ENCODE measurements at regions not wholly inside any gene's neighbourhood (a gene's known extent, or its start where the extent isn't known, plus 50 kb on each side); places are given as distances from the start of the nearest gene placed in this dataset.

DNA sequence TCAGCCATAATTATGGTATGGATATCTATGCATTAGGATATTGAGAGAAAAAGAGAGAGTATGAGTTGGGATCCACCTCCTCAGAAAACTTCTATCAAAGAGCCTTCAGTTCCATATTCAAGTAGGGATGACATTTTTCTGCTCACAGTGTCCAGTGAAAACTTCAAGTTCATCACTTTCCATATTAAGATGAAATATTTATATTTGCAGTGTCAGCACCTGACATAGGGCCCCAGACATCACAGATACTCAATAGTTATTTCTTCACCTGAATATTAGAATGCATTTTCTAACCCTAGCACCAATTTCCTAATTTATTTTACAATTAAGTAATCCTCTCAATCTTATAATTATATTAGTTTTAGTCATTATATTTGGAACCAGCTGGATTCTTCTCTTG lies 318.0 kb upstream of the MGAT4C start:
- H4K20me1 ChIP-seq (replicated peaks; ENCODE audit: control insufficient read depth, extremely low read depth, insufficient read depth, low read length): no peaks in the 10 kb centered on the region
- ChIA-PET POLR2A (no interaction called here), CTCF (interaction anchor here (0.9 kb wide), 1 partner anchor 11 kb away, joined by 4 read pairs; no protein-coding TSS in a partner anchor)
- H3K9ac ChIP-seq (replicated peaks; ENCODE audit: extremely low read depth, insufficient read depth, low read length): no peak overlapping the region
- FAIRE-seq (no peak), DNase-seq (ENCODE audit: low read depth, low spot score) (no peak)
- intact Hi-C loops (cut with micrococcal nuclease): no loop called here
- no TSS peak for BruUV-seq (replicated peaks)
- H3K9me1 ChIP-seq (replicated peaks; ENCODE audit: control insufficient read depth, extremely low read depth, insufficient read depth, low read length): no peaks in the 10 kb centered on the region
- TF ChIP-seq EZH2 (IDR thresholded peaks at IDR 0.05; ENCODE audit: borderline replicate concordance, low read depth, low read length, severe bottlenecking) (no peak), POLR2AphosphoS5 (IDR thresholded peaks at IDR 0.05; ENCODE audit: insufficient read depth, low read depth, low read length) (no peak), POLR2A (IDR thresholded peaks at IDR 0.05; ENCODE audit: low read depth, low read length) (no peak), MYC (IDR thresholded peaks at IDR 0.05; ENCODE audit: low read depth, low read length) (no peak), GATA2 (IDR thresholded peaks at IDR 0.05; ENCODE audit: insufficient read depth, insufficient read length, low read depth, low read length) (no peak), JUN (IDR thresholded peaks at IDR 0.05; ENCODE audit: borderline replicate concordance, insufficient read depth, insufficient read length, low read depth) (no peak), FOS (IDR thresholded peaks at IDR 0.05; ENCODE audit: borderline replicate concordance, insufficient read depth, low read length) (no peak)
- TF ChIP-seq, protein P1, sequence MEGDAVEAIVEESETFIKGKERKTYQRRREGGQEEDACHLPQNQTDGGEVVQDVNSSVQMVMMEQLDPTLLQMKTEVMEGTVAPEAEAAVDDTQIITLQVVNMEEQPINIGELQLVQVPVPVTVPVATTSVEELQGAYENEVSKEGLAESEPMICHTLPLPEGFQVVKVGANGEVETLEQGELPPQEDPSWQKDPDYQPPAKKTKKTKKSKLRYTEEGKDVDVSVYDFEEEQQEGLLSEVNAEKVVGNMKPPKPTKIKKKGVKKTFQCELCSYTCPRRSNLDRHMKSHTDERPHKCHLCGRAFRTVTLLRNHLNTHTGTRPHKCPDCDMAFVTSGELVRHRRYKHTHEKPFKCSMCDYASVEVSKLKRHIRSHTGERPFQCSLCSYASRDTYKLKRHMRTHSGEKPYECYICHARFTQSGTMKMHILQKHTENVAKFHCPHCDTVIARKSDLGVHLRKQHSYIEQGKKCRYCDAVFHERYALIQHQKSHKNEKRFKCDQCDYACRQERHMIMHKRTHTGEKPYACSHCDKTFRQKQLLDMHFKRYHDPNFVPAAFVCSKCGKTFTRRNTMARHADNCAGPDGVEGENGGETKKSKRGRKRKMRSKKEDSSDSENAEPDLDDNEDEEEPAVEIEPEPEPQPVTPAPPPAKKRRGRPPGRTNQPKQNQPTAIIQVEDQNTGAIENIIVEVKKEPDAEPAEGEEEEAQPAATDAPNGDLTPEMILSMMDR (IDR thresholded peaks at IDR 0.05; ENCODE audit: extremely low read depth in 1 of 2, insufficient read depth in 1 of 2, low read depth in 1 of 2, low read length in 2 of 2): no peak
- TF ChIP-seq, protein P2, sequence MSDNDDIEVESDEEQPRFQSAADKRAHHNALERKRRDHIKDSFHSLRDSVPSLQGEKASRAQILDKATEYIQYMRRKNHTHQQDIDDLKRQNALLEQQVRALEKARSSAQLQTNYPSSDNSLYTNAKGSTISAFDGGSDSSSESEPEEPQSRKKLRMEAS (IDR thresholded peaks at IDR 0.05; ENCODE audit: insufficient read depth, insufficient read length): no peak
- no peaks in the 10 kb centered on the region for H3K4me1 ChIP-seq (ENCODE audit: control insufficient read depth, extremely low read depth, insufficient read depth, low read length)
- dilution Hi-C loops (cut with MboI; ENCODE audit: extremely low pct_ligation_motif_present, low sequenced_read_pairs): no loop called here
- H3K27ac ChIP-seq (ENCODE audit: insufficient read depth, low read depth, low read length): no peak overlapping the region
- no peaks in the 10 kb centered on the region for H3K27me3 ChIP-seq (ENCODE audit: control insufficient read depth in 2 of 2, insufficient read depth in 2 of 2, low read length in 2 of 2)
- no peaks in the 10 kb centered on the region for H3K79me2 ChIP-seq (ENCODE audit: control insufficient read depth, insufficient read depth, low read length)
- no peak overlapping the region for H3K4me2 ChIP-seq (ENCODE audit: insufficient read depth, low read length)
- no peaks in the 10 kb centered on the region for H3K9me3 ChIP-seq (replicated peaks; ENCODE audit: control insufficient read depth, insufficient read depth, low read length)
- H3K4me3 ChIP-seq (replicated peaks in 1 of 3; ENCODE audit: insufficient read depth in 1 of 3, low read depth in 1 of 3, low read length in 3 of 3): no peak overlapping the region
- no peaks in the 10 kb centered on the region for H3K36me3 ChIP-seq (ENCODE audit: control insufficient read depth in 2 of 2, extremely low read depth in 1 of 2, insufficient read depth in 2 of 2, low read length in 2 of 2)
- no peak overlapping the region for H2AFZ ChIP-seq (ENCODE audit: low read depth, low read length)

All from endothelial cell of umbilical vein (primary cell).